ENCODE measurements at regions not wholly inside any gene's neighbourhood (a gene's known extent, or its start where the extent isn't known, plus 50 kb on each side); places are given as distances from the start of the nearest gene placed in this dataset.

- no peak for TF ChIP-seq ZZZ3 (IDR thresholded peaks at IDR 0.05; ENCODE audit: control insufficient read depth, insufficient read length, low read depth)
- TF ChIP-seq ZSCAN29 (IDR thresholded peaks at IDR 0.05) = no peak
- no peak for TF ChIP-seq MEF2B (IDR thresholded peaks at IDR 0.05; ENCODE audit: partially characterized antibody, poor library complexity, severe bottlenecking)
- no peak for TF ChIP-seq NFXL1 (IDR thresholded peaks at IDR 0.05; ENCODE audit: borderline replicate concordance)
- TF ChIP-seq NR2C2 (IDR thresholded peaks at IDR 0.05; ENCODE audit: borderline replicate concordance, control insufficient read depth, insufficient read length, low read depth) = no peak
- TF ChIP-seq EED (IDR thresholded peaks at IDR 0.05; ENCODE audit: low read depth) = no peak
- TF ChIP-seq MEF2A (IDR thresholded peaks at IDR 0.05; ENCODE audit: insufficient read depth, low read depth, low read length) = no peak
- no peak for TF ChIP-seq IRF5 (IDR thresholded peaks at IDR 0.05; ENCODE audit: borderline replicate concordance)
- TF ChIP-seq HDAC6 (IDR thresholded peaks at IDR 0.05; ENCODE audit: unreplicated experiment) = no peak
Measured at GRCh38 chr3:66163222-66163621, 57.6 kb upstream of the SLC25A26 start (continued).

GRCh38 chr3:66162766-66163165 lies 58.0 kb upstream of the SLC25A26 start:
- ATAC-seq = no peak
- ChIA-PET SMC1A (ENCODE audit: uncharacterized antibody, unreplicated experiment) (interaction anchor here (0.6 kb wide), 1 partner anchor 200 kb away, joined by 3 read pairs; no protein-coding TSS in a partner anchor), POLR2A (no interaction called here), CTCF (no interaction called here), RAD21 (ENCODE audit: unreplicated experiment) (interaction anchor here (0.6 kb wide), 1 partner anchor 403 kb away, joined by 4 read pairs; no protein-coding TSS in a partner anchor)
- Histone ChIP-seq H3K27ac (ENCODE audit: control insufficient read depth, insufficient read depth) (no peak overlapping the region), H4K20me1 (ENCODE audit: control insufficient read depth, insufficient read depth) (no peaks in the 10 kb centered on the region), H3K36me3 (ENCODE audit: control insufficient read depth in 2 of 2, insufficient read depth in 2 of 2, low read length in 1 of 2) (no peaks in the 10 kb centered on the region), H3K9me3 (replicated peaks; ENCODE audit: control insufficient read depth, insufficient read depth, low read length) (no peaks in the 10 kb centered on the region), H3K9ac (ENCODE audit: control insufficient read depth, insufficient read depth, low read length) (no peak overlapping the region), H2AFZ (ENCODE audit: control insufficient read depth, low read depth, low read length) (no peak overlapping the region), H3K4me1 (ENCODE audit: control insufficient read depth, insufficient read depth, low read length) (no peaks in the 10 kb centered on the region), H3K4me2 (ENCODE audit: control insufficient read depth, insufficient read depth) (no peak overlapping the region), H3K4me3 (no peak overlapping the region), H3K27me3 (replicated peaks in 1 of 2; ENCODE audit: control insufficient read depth in 2 of 2, insufficient read depth in 2 of 2, low read length in 1 of 2) (peaks cover 0 to 2% of the 10 kb centered on the region in 2 experiments; a peak in 2 of 4 replicates), H3K79me2 (ENCODE audit: control insufficient read depth, insufficient read depth, low read length) (no peaks in the 10 kb centered on the region)
- no peak for FAIRE-seq
- intact Hi-C loops (cut with micrococcal nuclease; ENCODE audit: unreplicated experiment) = no loop called here
- WGBS (ENCODE audit: insufficient coverage, insufficient replicate concordance, low lambda C conversion rate, missing lambda C conversion rate) = 0% methylated on average over 3 of the region's 3 CpGs
- no peak for DNase-seq (ENCODE audit: low read depth, low spot score)
- no TSS peak for BruUV-seq (replicated peaks)
- in situ Hi-C loops (cut with MboI) = no loop called here
- TF ChIP-seq FOXM1 (IDR thresholded peaks at IDR 0.05; ENCODE audit: low read depth, low read length) (no peak), USF1 (IDR thresholded peaks at IDR 0.05; ENCODE audit: borderline replicate concordance, extremely low read length, insufficient read depth, low read depth, low read length) (no peak), CBX5 (IDR thresholded peaks at IDR 0.05; ENCODE audit: low read depth) (no peak), PKNOX1 (IDR thresholded peaks at IDR 0.05) (no peak), STAT1 (conservative IDR thresholded peaks at IDR 0.05) (no peak), PAX8 (IDR thresholded peaks at IDR 0.05) (no peak), ZBTB40 (IDR thresholded peaks at IDR 0.05; ENCODE audit: borderline replicate concordance) (no peak), MYC (IDR thresholded peaks at IDR 0.05; ENCODE audit: insufficient read depth, insufficient read length, insufficient replicate concordance, low read length, severe bottlenecking) (no peak)

All from GM12878 (cell line).